GM23248 (cell line): ENCODE measurements at regions not wholly inside any gene's neighbourhood (a gene's known extent, or its start where the extent isn't known, plus 50 kb on each side); places are given as distances from the start of the nearest gene placed in this dataset.

Experiments
- EZH2 ChIP-seq: fragments of 200-600 bp; sonication (generic); IDR thresholded peaks from 2 replicates; pipeline ENCODE4 v1.6.1; 2018; ENCODE audit warnings: antibody characterized with exemption, mild to moderate bottlenecking; ENCODE audit not compliant: insufficient read depth, poor library complexity, severe bottlenecking
- EZH2phosphoT487 ChIP-seq: fragments of 200-600 bp; sonication (generic); IDR thresholded peaks from 2 replicates; pipeline ENCODE4 v1.6.1; 2018; ENCODE audit warnings: antibody characterized with exemption, moderate library complexity, mild to moderate bottlenecking, low read depth; ENCODE audit not compliant: insufficient read depth

DNA sequence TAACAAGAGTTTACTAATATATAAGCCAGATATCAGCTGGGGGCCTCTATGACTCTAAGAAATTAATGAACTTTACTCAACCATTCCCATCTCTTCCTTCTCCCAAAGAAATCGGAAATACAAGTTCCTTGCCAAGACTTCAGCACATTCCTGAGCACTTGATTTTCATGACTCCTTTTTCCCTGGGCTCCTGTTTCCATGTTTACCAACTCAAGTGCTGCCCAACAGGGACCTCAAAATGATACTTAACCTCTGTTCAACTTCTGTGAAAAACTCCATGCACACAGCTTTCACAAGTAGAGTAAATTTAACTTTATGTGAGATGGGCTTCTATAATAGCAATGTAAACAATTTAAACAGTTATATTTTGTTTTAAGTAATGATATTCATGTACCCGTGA lies 315.8 kb upstream of the CDIN1 start:
- no peak for TF ChIP-seq EZH2
- no peak for TF ChIP-seq EZH2phosphoT487
